AG09319 (cell line): ENCODE measurements at regions not wholly inside any gene's neighbourhood (a gene's known extent, or its start where the extent isn't known, plus 50 kb on each side); places are given as distances from the start of the nearest gene placed in this dataset.

Source experiments
- DNase-seq: peaks from one replicate; pipeline ENCODE4 v3.0.0-alpha.2; 2010; ENCODE audit warnings: low read depth; ENCODE audit errors: extremely low read depth
- TF ChIP-seq, protein P1 (sequence below): IDR thresholded peaks from 2 replicates; pipeline ENCODE4 v1.5.1; 2011; ENCODE audit warnings: low read depth, mild to moderate bottlenecking, inconsistent platforms, low read length, moderate library complexity

DNA sequence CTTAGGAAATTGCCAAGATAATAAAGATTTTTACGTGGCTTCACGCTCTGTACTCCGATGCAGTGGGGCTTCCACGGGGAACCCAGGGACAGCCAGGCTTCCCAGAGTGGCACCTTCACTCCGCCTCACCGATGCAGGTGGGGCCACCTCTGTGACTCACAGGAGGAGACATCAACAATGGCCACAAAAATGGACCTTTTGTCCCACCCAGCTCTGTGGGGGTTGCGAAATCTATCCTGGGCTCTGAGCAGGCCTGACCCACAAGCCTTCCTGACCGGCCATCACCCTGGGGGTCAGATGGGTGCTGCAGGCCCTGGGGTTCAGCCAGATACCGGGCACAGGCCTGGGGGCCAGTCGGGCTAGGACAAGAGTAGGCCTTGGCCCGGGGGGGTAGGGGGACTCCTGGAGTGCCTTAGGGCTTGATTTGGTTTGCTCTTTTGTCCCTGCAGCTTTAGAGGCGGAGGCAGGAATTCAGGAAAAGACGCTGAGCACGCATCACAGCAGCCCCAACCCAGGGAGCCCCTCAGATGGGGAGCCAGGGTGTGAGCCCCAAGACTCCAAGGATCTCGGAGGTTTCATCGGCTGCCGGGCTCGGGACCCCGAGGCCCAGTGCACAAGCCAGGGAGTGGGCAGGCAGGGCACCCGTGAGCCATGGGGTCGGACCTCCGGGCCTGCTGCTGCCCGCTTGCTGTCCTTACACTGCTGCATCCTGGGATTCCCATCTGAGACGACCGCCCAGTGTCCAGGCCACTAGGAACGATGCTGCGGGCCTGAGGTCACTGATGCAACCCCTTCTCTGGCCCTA lies 136.5 kb upstream of the NKX1-1 start:
- no peak for DNase-seq
- TF ChIP-seq, protein P1, sequence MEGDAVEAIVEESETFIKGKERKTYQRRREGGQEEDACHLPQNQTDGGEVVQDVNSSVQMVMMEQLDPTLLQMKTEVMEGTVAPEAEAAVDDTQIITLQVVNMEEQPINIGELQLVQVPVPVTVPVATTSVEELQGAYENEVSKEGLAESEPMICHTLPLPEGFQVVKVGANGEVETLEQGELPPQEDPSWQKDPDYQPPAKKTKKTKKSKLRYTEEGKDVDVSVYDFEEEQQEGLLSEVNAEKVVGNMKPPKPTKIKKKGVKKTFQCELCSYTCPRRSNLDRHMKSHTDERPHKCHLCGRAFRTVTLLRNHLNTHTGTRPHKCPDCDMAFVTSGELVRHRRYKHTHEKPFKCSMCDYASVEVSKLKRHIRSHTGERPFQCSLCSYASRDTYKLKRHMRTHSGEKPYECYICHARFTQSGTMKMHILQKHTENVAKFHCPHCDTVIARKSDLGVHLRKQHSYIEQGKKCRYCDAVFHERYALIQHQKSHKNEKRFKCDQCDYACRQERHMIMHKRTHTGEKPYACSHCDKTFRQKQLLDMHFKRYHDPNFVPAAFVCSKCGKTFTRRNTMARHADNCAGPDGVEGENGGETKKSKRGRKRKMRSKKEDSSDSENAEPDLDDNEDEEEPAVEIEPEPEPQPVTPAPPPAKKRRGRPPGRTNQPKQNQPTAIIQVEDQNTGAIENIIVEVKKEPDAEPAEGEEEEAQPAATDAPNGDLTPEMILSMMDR, result no peak

DNA sequence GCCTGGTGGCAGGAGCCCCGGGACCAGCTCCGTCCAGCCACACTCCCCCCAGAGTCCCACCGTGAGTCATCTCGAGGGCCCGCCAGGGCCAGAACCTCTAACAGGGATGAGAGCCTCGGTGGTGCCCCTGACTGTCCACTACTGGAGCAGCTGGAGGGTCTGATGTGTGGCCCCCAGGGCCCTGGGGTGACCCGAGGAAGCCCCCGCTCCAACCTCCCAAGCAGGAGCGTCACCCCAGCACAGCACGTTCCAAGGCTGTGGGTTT lies 135.9 kb upstream of the NKX1-1 start:
- TF ChIP-seq, protein P1, result no peak
- no peak for DNase-seq

DNA sequence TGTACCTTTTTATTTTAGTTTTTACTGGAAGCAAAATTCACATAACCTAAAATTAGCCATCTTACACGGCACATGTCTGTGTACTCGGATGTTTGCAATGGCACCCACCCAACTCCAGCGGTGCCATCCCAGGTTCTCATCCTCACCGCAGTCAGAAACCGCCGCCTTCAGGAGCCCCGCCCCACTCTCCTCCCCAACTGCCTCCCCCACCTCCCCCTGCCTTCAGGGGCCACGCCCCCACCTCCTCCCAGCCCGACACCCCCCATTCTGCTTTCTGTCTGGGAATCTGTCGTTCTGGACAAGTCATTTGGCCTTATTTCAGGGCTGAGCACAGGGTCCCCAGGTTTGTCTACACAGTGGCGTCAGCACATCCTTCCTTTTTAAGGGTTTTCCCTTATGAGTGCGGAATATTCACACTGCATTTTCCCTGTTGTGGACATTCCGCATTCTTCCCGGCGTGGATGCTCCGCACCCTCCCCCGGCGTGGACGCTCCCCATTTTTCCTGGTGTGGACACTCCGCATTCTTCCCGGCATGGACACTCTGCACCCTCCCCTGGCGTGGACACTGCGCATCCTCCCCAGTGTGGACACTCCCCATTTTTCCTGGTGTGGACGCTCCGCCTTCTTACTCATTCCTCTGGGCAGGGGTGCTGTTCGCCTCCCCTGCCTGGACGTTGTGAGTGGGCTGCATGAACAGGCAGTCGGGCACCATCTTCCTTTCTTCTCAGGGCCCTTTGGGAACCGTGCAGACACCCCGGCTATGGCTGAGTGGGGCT lies 135.4 kb upstream of the NKX1-1 start:
- TF ChIP-seq, protein P1, result no peak
- no peak for DNase-seq

DNA sequence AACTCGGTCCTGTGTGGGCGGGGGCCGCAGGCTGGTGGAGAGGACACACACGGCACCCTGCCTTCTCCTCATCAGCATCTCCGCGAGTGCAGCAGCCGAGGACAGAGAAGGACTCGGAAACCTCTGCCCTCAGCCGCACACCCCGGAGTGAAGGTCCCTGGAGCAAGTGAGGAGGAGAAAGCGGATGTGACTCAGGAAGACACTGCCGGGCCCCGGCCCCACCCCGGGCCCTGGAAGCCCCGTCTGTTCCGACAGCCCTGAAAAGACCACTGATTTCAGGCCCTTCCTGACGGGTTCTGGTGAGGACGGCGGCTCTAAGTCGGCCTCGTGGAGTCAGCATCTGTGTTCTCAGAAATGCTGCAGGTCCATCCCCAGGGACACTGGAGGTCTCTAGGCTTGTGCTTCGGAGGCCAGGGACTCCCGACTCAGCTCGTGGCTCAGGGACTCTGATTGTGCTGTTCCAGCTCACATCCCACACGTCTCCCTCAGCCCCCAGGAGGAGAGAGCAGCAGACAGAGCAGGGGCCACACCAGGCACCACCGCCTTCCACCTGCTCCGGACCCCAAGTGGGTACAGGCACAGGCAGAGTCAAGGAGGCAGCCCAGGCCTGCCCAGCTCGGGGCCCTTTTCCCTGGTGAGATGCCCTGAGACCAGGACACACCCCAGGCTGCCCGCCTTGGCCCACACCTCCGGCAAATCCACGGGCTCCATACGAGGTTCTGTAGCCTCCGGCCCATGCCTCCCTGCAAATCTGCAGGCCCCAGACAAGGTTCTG lies 134.5 kb upstream of the NKX1-1 start:
- TF ChIP-seq, protein P1, result no peak
- no peak for DNase-seq

DNA sequence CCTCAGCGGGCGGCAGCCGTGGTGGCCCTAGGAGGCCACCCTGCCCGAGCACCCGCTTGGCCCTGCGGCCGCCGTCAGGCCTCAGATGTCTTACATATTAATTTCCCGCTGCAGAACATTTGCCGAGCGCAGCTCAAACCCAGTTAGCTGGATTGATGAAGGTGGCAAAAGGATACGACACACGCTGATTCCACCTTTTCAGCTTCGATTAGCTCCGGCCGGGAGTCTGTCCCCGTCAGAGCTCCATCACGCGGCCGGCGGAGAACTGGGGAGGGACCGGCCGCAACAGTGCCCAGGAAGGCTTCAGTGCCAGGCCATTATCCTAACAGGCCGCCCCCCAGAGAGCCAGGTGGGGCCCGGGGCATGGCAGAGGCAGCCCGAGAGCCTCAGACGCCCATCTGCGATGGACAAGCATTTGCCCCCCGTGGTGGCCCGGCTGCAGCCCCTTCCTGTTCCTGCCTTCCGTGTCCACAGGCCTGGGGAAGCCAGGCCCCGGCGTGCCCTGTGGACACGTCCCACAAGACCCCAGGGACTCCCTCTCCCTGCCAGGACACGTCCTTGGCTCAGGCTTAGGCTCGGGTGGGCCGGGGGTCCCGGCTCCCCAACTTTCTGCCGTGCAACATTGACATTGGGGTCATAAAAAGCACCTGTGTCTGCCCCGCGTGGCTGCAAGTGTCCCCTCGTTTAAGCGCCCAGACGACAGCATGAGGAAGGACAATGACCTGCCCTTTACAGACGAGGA lies 133.8 kb upstream of the NKX1-1 start:
- TF ChIP-seq, protein P1, result no peak
- no peak for DNase-seq

DNA sequence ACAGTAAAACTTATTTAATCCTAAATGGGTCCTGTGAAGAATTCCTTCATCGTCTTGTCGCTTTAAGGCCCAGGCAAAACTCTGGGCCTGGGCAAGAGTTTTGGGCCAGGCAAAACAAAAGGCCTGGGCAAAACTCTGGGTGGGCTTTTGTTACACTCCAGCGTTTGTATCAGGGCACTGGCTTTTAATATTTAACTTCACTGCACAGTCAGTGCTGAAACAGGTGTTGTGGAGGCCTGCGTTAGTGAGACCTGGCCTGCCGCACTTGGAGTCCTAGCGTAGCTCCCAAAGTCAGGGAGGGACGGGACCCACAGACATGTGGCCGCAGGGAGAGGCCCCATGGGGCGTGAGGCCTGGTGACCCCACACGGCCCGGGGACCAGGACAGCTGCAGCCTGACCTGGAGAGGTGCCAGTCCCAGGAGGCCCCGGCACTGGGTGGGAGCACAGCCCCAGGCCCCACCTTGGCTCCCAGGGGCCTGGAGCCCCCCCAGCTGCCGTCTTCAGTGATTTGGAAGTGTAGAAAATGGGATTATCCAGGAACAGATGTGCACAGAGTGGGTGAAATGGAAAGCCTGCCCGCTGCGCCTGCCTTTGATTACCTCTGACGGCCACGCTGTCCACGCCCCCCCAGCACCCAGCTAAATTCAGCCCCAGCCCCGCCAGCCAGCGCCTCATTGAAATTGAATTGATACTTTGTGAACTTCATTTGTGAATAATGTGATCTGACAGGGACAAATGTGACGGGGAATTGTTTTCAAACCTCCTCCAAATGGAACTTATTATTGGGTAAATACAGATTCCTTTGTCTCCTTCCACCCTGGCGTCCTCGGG lies 132.9 kb upstream of the NKX1-1 start:
- DNase-seq, result no peak
- TF ChIP-seq, protein P1, result no peak
